ENCODE measurements at regions not wholly inside any gene's neighbourhood (a gene's known extent, or its start where the extent isn't known, plus 50 kb on each side); places are given as distances from the start of the nearest gene placed in this dataset.

- no peaks in the 10 kb centered on the region for H3K36me3 Mint-ChIP-seq (ENCODE audit: low read depth)
- DNase-seq, result no peak
Observed at GRCh38 chr7:128145191-128145590, 95.9 kb upstream of the LEP start.

DNA sequence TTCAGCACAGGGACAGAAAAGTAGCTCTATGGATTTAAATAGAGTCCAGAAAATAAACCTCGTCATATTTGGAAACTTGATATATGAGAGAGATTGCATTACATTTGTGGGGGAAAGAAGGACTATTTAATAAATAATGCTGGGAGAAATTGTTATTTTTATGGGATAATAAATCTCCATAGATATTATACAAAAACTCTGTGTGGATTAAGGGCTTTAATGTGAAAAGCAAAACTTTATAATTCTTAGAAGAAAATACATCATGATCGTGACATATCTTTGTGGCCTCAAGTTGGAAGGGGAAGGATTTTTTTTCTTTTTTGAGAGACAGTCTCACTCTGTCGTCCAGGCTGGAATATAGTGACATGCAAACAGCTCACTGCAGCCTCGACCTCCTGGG lies 95.0 kb upstream of the LEP start:
- Mint-ChIP-seq H3K4me3 (no peak overlapping the region), H3K27me3 (ENCODE audit: low read depth) (no peaks in the 10 kb centered on the region), H3K36me3 (ENCODE audit: low read depth) (no peaks in the 10 kb centered on the region), H3K9me3 (peaks cover 2% of the 10 kb centered on the region), H3K27ac (no peak overlapping the region), H3K4me1 (ENCODE audit: low read depth) (no peaks in the 10 kb centered on the region)
- CTCF ChIA-PET, result interaction anchor here (2.0 to 2.1 kb wide), 2 partner anchors 10 to 64 kb away, joined by 11 read pairs; no protein-coding TSS in a partner anchor
- no peak for DNase-seq
- intact Hi-C loops (cut with micrococcal nuclease), result no loop called here

More at GRCh38 chr7:128145191-128145590, 95.9 kb upstream of the LEP start:
- CTCF ChIA-PET, result interaction anchor here (0.6 to 2.1 kb wide), 3 partner anchors 9 to 753 kb away, joined by 3 to 11 read pairs (median 11); partner anchors contain the start of gene ZNF800
- peaks cover 4% of the 10 kb centered on the region for H3K9me3 Mint-ChIP-seq
- no peak overlapping the region for H3K27ac Mint-ChIP-seq
- no peaks in the 10 kb centered on the region for H3K27me3 Mint-ChIP-seq (ENCODE audit: low read depth)
- intact Hi-C loops (cut with micrococcal nuclease), result no loop called here
- H3K4me1 Mint-ChIP-seq (ENCODE audit: low read depth), result no peaks in the 10 kb centered on the region
- no peak overlapping the region for H3K4me3 Mint-ChIP-seq

DNA sequence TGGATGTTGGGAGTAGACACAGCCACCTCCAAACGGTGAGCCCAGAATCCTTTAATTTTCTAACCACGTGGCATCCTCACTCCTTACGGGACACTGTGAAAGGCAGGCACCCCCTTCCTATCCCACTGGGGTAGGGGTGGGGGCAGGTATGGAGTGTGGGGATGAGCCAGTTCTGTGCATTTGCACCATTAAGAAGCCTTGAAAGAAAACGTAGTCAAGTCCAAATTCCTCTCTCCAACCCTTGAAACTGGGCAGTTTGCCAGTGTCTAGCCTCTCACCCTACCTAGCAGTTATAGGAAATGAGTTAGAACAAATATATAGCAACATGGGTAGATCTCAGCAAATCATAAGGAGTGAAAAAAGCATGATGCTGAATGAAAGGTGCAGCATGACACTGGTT lies 92.4 kb upstream of the LEP start:
- CTCF ChIA-PET, result no interaction called here
- Mint-ChIP-seq H3K4me1 (ENCODE audit: low read depth) (no peaks in the 10 kb centered on the region), H3K9me3 (no peaks in the 10 kb centered on the region), H3K27ac (no peak overlapping the region), H3K36me3 (ENCODE audit: low read depth) (no peaks in the 10 kb centered on the region), H3K27me3 (ENCODE audit: low read depth) (no peaks in the 10 kb centered on the region), H3K4me3 (no peak overlapping the region)
- intact Hi-C loops (cut with micrococcal nuclease), result no loop called here
- no peak for DNase-seq

GRCh38 chr7:128150223-128150865 lies 90.7 kb upstream of the LEP start:
- CTCF ChIA-PET, result interaction anchor here (0.8 kb wide), 1 partner anchor 21 kb away, joined by 3 read pairs; no protein-coding TSS in a partner anchor
- intact Hi-C loops (cut with micrococcal nuclease), result no loop called here
- Mint-ChIP-seq H3K36me3 (ENCODE audit: low read depth) (no peaks in the 10 kb centered on the region), H3K4me3 (no peak overlapping the region), H3K27ac (no peak overlapping the region), H3K9me3 (no peaks in the 10 kb centered on the region), H3K27me3 (ENCODE audit: low read depth) (no peaks in the 10 kb centered on the region), H3K4me1 (ENCODE audit: low read depth) (no peaks in the 10 kb centered on the region)
- DNase-seq, result no peak

DNA sequence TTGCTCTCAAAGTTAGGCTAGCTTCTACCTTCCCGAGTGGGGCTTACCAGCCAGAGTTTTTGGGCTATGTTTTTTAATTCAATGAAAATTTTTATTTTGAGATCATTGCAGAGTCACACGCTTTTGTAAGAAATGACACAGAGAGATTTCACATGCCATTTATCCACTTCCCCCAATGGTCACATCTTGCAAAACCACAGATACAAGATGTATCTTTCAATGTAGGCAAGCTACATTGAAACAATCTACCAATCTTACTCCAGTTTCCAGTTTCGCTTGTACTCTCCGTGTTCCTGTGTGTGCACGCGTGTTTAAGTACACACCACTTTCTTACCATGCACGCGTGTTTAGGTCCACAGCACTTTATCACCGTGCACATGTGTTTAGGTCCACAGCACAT lies 89.4 kb upstream of the LEP start:
- no peak for DNase-seq
- H3K27ac Mint-ChIP-seq, result no peak overlapping the region
- no peaks in the 10 kb centered on the region for H3K9me3 Mint-ChIP-seq
- intact Hi-C loops (cut with micrococcal nuclease), result no loop called here
- H3K36me3 Mint-ChIP-seq (ENCODE audit: low read depth), result no peaks in the 10 kb centered on the region
- no peaks in the 10 kb centered on the region for H3K27me3 Mint-ChIP-seq (ENCODE audit: low read depth)
- CTCF ChIA-PET, result no interaction called here
- H3K4me3 Mint-ChIP-seq, result no peak overlapping the region
- H3K4me1 Mint-ChIP-seq (ENCODE audit: low read depth), result no peaks in the 10 kb centered on the region

GRCh38 chr7:128152721-128153120 lies 88.4 kb upstream of the LEP start:
- CTCF ChIA-PET, result interaction anchor here (0.7 to 1.2 kb wide), 2 partner anchors 17 to 57 kb away, joined by 3 to 4 read pairs; no protein-coding TSS in a partner anchor
- Mint-ChIP-seq H3K4me1 (ENCODE audit: low read depth) (no peaks in the 10 kb centered on the region), H3K4me3 (no peak overlapping the region), H3K27ac (no peak overlapping the region), H3K27me3 (ENCODE audit: low read depth) (no peaks in the 10 kb centered on the region), H3K36me3 (ENCODE audit: low read depth) (no peaks in the 10 kb centered on the region), H3K9me3 (no peaks in the 10 kb centered on the region)
- no peak for DNase-seq
- intact Hi-C loops (cut with micrococcal nuclease), result no loop called here

- Mint-ChIP-seq H3K4me1 (ENCODE audit: low read depth) (no peaks in the 10 kb centered on the region), H3K27me3 (ENCODE audit: low read depth) (no peaks in the 10 kb centered on the region), H3K9me3 (no peaks in the 10 kb centered on the region), H3K27ac (no peak overlapping the region), H3K36me3 (ENCODE audit: low read depth) (no peaks in the 10 kb centered on the region), H3K4me3 (no peak overlapping the region)
- intact Hi-C loops (cut with micrococcal nuclease), result no loop called here
- CTCF ChIA-PET, result interaction anchor here (0.7 to 1.2 kb wide), 3 partner anchors 17 to 56 kb away, joined by 3 to 4 read pairs (median 3); no protein-coding TSS in a partner anchor
- no peak for DNase-seq
Observed at GRCh38 chr7:128153436-128153835, 87.6 kb upstream of the LEP start.

GRCh38 chr7:128154504-128154903 lies 86.6 kb upstream of the LEP start:
- no peaks in the 10 kb centered on the region for H3K9me3 Mint-ChIP-seq
- intact Hi-C loops (cut with micrococcal nuclease), result no loop called here
- H3K36me3 Mint-ChIP-seq (ENCODE audit: low read depth), result no peaks in the 10 kb centered on the region
- CTCF ChIA-PET, result no interaction called here
- no peak for DNase-seq
- no peak overlapping the region for H3K27ac Mint-ChIP-seq
- H3K27me3 Mint-ChIP-seq (ENCODE audit: low read depth), result peaks cover 3% of the 10 kb centered on the region
- no peaks in the 10 kb centered on the region for H3K4me1 Mint-ChIP-seq (ENCODE audit: low read depth)
- no peak overlapping the region for H3K4me3 Mint-ChIP-seq

DNA sequence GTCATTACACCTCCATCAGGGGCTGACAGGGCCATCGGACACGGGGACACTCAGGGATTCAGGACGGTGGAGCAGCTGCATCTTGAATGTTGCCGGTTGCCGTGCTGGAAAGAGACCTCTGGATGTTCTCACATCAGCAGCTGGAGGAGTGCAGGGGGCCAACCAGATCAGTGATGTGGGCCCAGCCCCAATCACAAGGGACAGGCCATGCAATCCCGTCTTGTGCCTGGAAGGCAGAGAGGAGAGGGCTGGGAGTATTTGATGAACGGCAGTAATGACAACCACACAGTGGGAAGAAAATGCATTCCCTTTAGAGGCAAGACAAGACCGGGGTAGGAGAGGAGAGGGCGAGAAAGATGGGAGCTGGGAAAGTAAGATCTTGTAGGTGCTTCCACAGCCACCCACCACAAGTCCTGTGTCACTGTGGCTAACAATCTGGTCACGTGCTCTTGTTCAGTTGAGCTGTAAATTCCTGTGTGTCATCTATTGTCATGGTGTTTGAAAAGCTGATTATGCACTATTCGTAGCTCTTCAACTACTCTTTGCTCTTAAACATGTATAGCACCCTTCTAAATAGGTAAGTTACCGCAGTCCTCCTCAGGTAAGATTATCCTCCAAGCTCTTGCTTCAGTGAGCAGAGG lies 85.9 kb upstream of the LEP start:
- H3K27me3 Mint-ChIP-seq (ENCODE audit: low read depth), result peaks cover 3% of the 10 kb centered on the region
- H3K27ac Mint-ChIP-seq, result no peak overlapping the region
- no peaks in the 10 kb centered on the region for H3K36me3 Mint-ChIP-seq (ENCODE audit: low read depth)
- H3K4me1 Mint-ChIP-seq (ENCODE audit: low read depth), result no peaks in the 10 kb centered on the region
- intact Hi-C loops (cut with micrococcal nuclease), result no loop called here
- CTCF ChIA-PET, result no interaction called here
- no peak for DNase-seq
- H3K9me3 Mint-ChIP-seq, result no peaks in the 10 kb centered on the region
- no peak overlapping the region for H3K4me3 Mint-ChIP-seq

DNA sequence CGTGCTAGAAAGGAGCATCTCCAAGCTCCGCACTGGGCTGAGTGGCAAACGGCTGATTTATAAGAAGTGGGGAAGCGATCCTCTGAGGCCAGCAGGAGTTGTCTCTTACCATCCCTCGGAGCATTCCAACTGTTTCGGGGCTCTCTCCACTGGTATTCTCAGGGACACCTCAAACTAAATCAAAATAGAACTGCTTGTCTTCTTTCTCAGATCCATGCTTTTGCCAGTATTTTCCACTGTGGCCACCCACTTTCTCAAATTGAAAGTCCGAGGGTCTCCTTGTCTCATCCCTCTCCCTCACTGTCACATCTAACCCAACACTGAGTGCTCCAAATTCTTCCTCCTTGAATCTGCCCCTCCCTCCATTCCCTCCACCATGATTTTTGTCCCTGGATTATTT lies 83.2 kb upstream of the LEP start:
- H3K4me1 Mint-ChIP-seq (ENCODE audit: low read depth), result no peaks in the 10 kb centered on the region
- no peak overlapping the region for H3K4me3 Mint-ChIP-seq
- no peaks in the 10 kb centered on the region for H3K9me3 Mint-ChIP-seq
- no peak for DNase-seq
- CTCF ChIA-PET, result no interaction called here
- intact Hi-C loops (cut with micrococcal nuclease), result no loop called here
- no peak overlapping the region for H3K27ac Mint-ChIP-seq
- H3K36me3 Mint-ChIP-seq (ENCODE audit: low read depth), result no peaks in the 10 kb centered on the region
- peaks cover 5% of the 10 kb centered on the region for H3K27me3 Mint-ChIP-seq (ENCODE audit: low read depth)

- Mint-ChIP-seq H3K27me3 (ENCODE audit: low read depth) (peaks cover 5% of the 10 kb centered on the region), H3K4me3 (no peak overlapping the region), H3K4me1 (ENCODE audit: low read depth) (no peaks in the 10 kb centered on the region), H3K9me3 (no peaks in the 10 kb centered on the region), H3K27ac (no peak overlapping the region), H3K36me3 (ENCODE audit: low read depth) (no peaks in the 10 kb centered on the region)
- DNase-seq, result no peak
- CTCF ChIA-PET, result interaction anchor here (0.6 kb wide), 1 partner anchor 11 kb away, joined by 3 read pairs; no protein-coding TSS in a partner anchor
- intact Hi-C loops (cut with micrococcal nuclease), result no loop called here
Observed at GRCh38 chr7:128158370-128158769, 82.7 kb upstream of the LEP start.

GRCh38 chr7:128160296-128160695 lies 80.8 kb upstream of the LEP start:
- Mint-ChIP-seq H3K36me3 (ENCODE audit: low read depth) (no peaks in the 10 kb centered on the region), H3K27ac (no peak overlapping the region), H3K4me1 (ENCODE audit: low read depth) (peaks cover 2% of the 10 kb centered on the region), H3K27me3 (ENCODE audit: low read depth) (peaks cover 12% of the 10 kb centered on the region), H3K9me3 (no peaks in the 10 kb centered on the region), H3K4me3 (no peak overlapping the region)
- CTCF ChIA-PET, result interaction anchor here (1.1 to 2.5 kb wide), 3 partner anchors 24 to 452 kb away, joined by 4 to 12 read pairs (median 8); no protein-coding TSS in a partner anchor
- DNase-seq, result no peak
- intact Hi-C loops (cut with micrococcal nuclease), result no loop called here

All from activated naive CD4-positive, alpha-beta T cell treated with anti-CD3 and anti-CD28 coated beads for 36 hours (primary cell).